ENCODE measurements at regions not wholly inside any gene's neighbourhood (a gene's known extent, or its start where the extent isn't known, plus 50 kb on each side); places are given as distances from the start of the nearest gene placed in this dataset.

DNA sequence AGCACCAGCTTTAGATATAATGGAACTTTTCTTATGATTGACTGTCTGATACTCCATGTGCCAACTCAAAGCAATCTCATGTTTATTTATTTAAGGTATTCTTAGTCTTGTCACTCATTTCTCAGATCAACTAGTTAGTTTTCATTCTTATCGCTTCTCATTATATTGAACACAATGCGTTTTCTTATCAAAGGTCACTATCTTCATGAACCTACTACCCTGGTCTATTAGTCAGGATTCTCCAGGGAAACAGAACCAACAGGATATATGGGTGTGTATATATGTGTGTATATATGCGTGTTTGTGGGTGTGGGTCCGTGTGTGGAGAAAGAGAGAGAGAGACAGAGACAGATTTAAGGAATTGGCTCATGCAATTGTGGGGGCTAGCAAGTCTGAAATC, 619.9 kb downstream of the ZEB2 start:
- Histone ChIP-seq H3K27me3 (replicated peaks) (no peaks in the 10 kb centered on the region), H3K9me3 (replicated peaks) (no peaks in the 10 kb centered on the region), H3K27ac (no peak overlapping the region), H3K4me3 (no peak overlapping the region), H3K4me1 (replicated peaks) (peaks cover 15% of the 10 kb centered on the region), H3K36me3 (no peaks in the 10 kb centered on the region)
- no peak for DNase-seq (ENCODE audit: low read depth in 1 of 2, low spot score in 2 of 2)

DNA sequence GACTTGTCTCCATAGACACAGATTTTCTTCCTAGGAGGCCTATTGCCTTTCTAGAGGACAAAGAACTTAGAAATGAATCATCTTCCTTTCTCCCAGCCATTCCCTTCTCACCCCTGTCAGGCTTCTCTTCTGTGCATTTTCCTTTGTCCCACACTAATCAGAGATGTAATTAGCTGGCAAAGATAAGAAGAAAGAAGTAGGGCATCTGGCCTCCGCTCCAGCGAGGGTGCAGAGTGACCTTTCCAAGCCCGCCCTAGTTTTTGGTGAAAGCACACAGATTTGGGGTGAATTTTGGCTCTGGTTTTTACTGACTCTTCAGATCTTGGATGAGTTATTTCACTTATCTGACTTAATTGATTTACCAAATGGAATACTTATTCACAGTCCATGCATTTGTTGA, 626.5 kb downstream of the ZEB2 start:
- peaks cover 4% of the 10 kb centered on the region; the same call in 1 of the 2 replicates for H3K4me1 ChIP-seq (replicated peaks)
- H3K36me3 ChIP-seq = no peaks in the 10 kb centered on the region
- H3K27ac ChIP-seq = no peak overlapping the region
- H3K4me3 ChIP-seq = no peak overlapping the region
- H3K9me3 ChIP-seq (replicated peaks) = no peaks in the 10 kb centered on the region
- H3K27me3 ChIP-seq (replicated peaks) = no peaks in the 10 kb centered on the region
- DNase-seq (ENCODE audit: low read depth in 1 of 2, low spot score in 2 of 2) = peak in 1 of 2 experiments; percentile 18

DNA sequence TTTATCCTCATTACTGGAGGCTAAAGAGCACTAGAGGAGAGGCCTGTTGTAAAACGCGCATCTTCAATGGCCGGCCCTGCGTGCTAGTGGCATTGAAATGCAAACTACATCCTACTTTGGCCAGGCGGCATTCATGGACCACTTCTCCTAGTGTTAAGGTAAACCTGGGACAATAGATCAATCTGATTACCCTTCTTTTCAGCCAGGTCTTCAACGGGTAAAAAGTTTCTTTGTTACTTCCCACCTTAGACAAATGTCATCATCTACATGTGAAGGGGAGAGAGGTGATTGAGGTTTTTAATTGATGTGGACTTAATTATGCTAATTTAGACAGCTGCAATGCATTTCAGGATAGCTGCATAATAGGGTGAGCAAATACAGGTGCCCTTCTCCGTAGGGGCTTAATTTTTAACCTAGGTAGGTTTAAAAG, 628.0 kb downstream of the ZEB2 start:
- H3K27ac ChIP-seq = no peak overlapping the region
- H3K4me3 ChIP-seq = no peak overlapping the region
- peaks cover 4% of the 10 kb centered on the region; the same call in 1 of the 2 replicates for H3K4me1 ChIP-seq (replicated peaks)
- no peaks in the 10 kb centered on the region for H3K27me3 ChIP-seq (replicated peaks)
- no peaks in the 10 kb centered on the region for H3K36me3 ChIP-seq
- DNase-seq (ENCODE audit: low read depth in 1 of 2, low spot score in 2 of 2) = no peak
- no peaks in the 10 kb centered on the region for H3K9me3 ChIP-seq (replicated peaks)

DNA sequence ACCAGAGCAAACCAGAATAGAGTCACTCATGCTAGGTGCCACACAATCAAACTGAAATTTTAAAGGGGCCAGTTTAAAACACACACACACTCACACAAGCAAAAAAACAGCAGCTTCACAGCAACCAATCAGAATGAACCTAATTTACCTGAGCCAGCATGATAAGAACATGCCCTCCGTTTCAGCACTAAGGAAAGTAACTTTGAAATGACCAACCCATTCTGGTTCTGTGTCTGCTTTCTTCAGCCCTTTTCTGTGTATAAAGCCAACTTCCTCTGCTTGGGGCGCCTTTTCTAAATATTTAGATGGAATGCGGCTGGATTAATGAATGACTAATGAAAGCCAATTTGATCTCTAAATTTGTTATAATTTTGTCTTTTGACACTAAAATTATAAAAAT, 629.1 kb downstream of the ZEB2 start:
- no peak overlapping the region for H3K27ac ChIP-seq
- H3K4me1 ChIP-seq (replicated peaks) = peaks cover 4% of the 10 kb centered on the region; the same call in 1 of the 2 replicates
- no peaks in the 10 kb centered on the region for H3K27me3 ChIP-seq (replicated peaks)
- DNase-seq (ENCODE audit: low read depth in 1 of 2, low spot score in 2 of 2) = no peak
- H3K4me3 ChIP-seq = no peak overlapping the region
- H3K36me3 ChIP-seq = no peaks in the 10 kb centered on the region
- H3K9me3 ChIP-seq (replicated peaks) = no peaks in the 10 kb centered on the region

DNA sequence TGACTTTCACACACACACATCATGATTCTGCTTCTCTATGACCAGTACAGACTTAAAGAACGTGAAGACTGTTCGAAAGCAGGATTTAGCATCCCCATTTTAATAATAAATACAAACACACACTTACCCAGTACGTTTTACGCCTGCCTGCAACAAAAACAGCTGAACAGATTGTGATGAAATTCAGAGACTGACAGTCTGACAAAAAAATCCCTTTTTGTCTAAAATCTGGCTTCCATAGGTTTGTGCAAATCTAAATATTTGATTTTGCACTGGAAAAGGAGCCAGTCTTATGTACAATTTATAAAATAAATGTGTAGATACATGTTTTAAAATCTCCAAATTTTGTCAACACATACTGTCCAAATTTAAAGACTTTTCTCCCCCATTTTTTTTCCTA, 630.7 kb downstream of the ZEB2 start:
- H3K36me3 ChIP-seq = no peaks in the 10 kb centered on the region
- H3K4me1 ChIP-seq (replicated peaks) = peaks cover 4% of the 10 kb centered on the region; the same call in 1 of the 2 replicates
- H3K9me3 ChIP-seq (replicated peaks) = no peaks in the 10 kb centered on the region
- no peak overlapping the region for H3K27ac ChIP-seq
- H3K27me3 ChIP-seq (replicated peaks) = no peaks in the 10 kb centered on the region
- DNase-seq (ENCODE audit: low read depth in 1 of 2, low spot score in 2 of 2) = no peak
- H3K4me3 ChIP-seq = no peak overlapping the region

DNA sequence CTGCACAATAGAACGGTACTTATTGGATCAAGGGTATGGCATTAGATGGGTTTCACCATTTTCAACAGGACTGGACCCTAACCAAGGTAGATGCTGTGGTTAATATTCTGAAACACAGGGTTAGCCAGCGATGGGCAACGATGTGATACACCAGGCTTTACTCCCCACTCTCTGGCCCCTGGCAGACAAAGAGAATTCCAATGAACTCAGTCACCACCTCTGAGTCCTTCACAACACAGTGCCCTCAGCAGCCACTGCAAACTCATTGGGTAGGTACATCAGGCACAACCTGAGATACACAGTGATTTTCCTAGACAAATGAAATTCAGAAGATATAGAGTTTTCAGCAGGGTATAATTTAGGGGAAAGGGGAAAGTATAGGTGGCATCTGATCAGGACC, 634.5 kb downstream of the ZEB2 start:
- no peaks in the 10 kb centered on the region for H3K27me3 ChIP-seq (replicated peaks)
- no peak for DNase-seq (ENCODE audit: low read depth in 1 of 2, low spot score in 2 of 2)

DNA sequence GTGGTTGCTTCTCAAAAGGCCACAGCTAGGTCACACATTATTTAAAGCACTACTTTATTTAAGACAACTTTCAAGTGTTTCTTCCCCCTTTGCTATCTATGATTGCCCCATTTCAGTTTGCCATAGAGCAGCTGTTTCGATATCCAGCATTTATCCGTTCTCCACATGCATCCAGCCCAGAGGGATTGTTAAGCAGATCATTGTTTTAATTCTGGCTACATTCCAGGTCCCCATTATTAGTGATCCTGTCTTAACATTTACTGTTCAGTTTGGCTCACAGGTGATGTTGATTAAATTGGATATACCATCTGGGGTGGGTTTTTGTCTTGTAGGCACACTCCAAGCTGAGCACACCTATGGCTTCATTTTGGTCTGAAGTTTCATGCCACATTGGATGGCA, 638.7 kb downstream of the ZEB2 start:
- Histone ChIP-seq H3K27me3 (replicated peaks) (no peaks in the 10 kb centered on the region), H3K9me3 (replicated peaks) (no peaks in the 10 kb centered on the region), H3K4me1 (replicated peaks) (no peaks in the 10 kb centered on the region), H3K27ac (no peak overlapping the region), H3K36me3 (no peaks in the 10 kb centered on the region), H3K4me3 (no peak overlapping the region)
- no peak for DNase-seq (ENCODE audit: low read depth in 1 of 2, low spot score in 2 of 2)

More for the DNA sequence above, 634.5 kb downstream of the ZEB2 start:
- H3K9me3 ChIP-seq (replicated peaks) = no peaks in the 10 kb centered on the region
- H3K36me3 ChIP-seq = no peaks in the 10 kb centered on the region
- no peaks in the 10 kb centered on the region for H3K4me1 ChIP-seq (replicated peaks)
- no peak overlapping the region for H3K4me3 ChIP-seq
- H3K27ac ChIP-seq = no peak overlapping the region

DNA sequence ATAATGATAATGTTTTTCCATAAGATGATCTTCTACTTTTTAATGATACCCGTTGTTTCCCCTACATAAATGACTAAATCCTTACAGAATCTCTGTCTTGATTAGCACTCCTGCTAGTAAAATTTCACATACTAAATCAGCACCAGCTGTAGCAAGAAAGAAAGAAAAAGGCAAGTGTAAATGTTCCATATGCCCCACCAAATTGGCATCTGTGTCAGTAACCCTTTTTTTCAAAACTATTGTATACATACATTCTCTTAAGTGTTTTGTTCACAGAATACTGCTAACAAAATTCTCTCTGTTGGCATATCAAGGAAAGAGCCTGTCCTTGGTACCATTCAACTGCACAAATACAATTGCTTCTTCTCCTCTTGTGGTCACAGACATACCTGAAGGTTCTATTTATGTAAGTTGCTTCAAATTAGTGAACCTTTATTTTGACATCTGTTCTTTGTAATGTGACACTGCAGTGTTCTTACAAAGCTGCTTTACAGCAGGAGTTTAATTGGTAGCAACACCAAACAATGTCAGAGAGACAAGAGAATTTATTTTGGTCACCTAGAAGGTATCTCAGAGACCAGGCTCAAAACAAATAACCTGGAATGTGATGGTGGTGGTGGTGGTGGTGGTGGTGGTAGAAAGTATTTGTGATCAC, 641.9 kb downstream of the ZEB2 start:
- no peak overlapping the region for H3K27ac ChIP-seq
- H3K36me3 ChIP-seq = no peaks in the 10 kb centered on the region
- H3K27me3 ChIP-seq (replicated peaks) = no peaks in the 10 kb centered on the region
- H3K4me1 ChIP-seq (replicated peaks) = no peaks in the 10 kb centered on the region
- DNase-seq (ENCODE audit: low read depth in 1 of 2, low spot score in 2 of 2) = no peak
- no peak overlapping the region for H3K4me3 ChIP-seq
- H3K9me3 ChIP-seq (replicated peaks) = no peaks in the 10 kb centered on the region

DNA sequence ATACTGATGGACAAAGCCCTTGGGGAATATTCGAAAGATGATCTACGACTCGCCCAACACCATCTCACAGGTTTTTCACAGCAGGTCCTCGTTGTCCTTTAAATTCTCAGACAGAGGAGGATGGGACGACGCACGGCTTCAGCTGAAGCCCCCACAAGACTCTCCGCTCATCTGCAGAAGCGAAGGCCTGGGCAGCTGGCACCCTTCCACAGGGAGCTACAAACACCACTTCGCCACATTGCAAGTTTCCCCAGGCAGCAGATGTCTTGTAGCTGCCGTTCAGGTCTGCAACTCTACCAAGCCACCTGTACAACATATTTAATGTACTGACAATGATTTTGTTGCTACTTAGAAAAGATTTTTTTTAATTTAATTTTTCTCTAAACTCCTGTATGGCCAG, 642.9 kb downstream of the ZEB2 start:
- no peaks in the 10 kb centered on the region for H3K27me3 ChIP-seq (replicated peaks)
- no peaks in the 10 kb centered on the region for H3K4me1 ChIP-seq (replicated peaks)
- DNase-seq (ENCODE audit: low read depth in 1 of 2, low spot score in 2 of 2) = no peak
- H3K27ac ChIP-seq = no peak overlapping the region
- H3K9me3 ChIP-seq (replicated peaks) = no peaks in the 10 kb centered on the region
- no peak overlapping the region for H3K4me3 ChIP-seq
- H3K36me3 ChIP-seq = no peaks in the 10 kb centered on the region

DNA sequence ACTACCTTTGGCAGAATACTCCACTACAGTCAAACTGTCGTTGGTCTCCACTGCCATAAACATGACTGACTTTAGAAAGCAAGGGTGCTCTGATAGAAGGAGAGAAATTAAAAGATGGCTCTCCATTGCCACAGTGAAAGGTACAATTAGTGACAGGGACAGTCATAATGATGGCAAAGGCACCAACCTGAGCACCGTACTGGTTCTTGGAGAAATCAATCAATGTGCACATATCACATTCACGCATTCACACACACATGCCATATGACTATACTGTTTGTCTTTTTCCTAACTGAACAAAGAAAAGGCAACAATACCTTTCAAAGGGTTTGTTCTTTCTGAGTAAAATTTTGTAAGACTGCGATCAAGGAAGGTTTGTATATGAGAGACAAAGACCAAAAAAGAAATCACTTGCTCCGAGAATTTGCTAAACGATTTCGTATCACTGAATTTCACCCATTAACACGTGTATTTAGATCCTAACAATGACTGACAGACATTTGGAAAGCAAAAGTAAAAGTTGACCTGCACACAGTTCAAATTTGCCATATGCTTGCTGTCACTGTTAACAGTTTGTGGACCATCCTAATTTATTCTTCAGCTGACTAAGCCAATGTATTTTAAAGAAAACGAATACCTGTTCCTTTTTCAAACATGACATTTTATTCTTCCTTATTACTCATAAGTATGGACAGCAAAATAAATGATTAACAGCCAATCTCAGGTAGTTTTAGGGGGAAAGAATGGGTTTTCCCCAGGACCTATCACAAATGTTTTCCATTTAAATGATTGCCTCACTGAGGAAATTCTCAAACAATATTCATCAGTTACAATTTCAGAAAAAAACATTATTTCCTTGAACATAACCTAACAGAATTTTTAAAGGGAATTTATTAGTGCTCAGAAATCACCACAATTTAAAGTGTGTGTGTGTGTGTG, 644.4 kb downstream of the ZEB2 start:
- H3K4me3 ChIP-seq = no peak overlapping the region
- no peaks in the 10 kb centered on the region for H3K36me3 ChIP-seq
- H3K4me1 ChIP-seq (replicated peaks) = no peaks in the 10 kb centered on the region
- H3K9me3 ChIP-seq (replicated peaks) = 0 out of 2 replicates have a peak, but pooled peaks cover 2% of the 10 kb centered on the region
- no peaks in the 10 kb centered on the region for H3K27me3 ChIP-seq (replicated peaks)
- H3K27ac ChIP-seq = no peak overlapping the region
- no peak for DNase-seq (ENCODE audit: low read depth in 1 of 2, low spot score in 2 of 2)

DNA sequence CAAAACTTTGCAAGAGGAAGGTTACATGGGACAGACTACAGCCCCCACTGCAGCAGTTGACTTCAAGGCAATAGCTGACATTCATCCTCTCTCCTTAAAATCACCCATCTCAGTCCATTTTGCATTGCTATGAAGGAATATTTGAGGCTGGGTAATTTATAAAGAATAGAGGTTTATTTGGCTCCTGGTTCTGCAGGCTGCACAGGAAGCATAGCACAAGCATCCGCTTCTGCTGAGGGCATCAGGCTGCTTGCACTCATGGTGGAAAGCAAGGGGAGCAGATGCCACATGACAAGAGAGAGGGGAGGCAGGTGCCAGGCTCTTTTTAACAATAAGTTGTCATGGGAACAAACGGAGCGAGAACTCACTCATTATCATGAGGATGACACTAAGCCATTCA, 646.0 kb downstream of the ZEB2 start:
- H3K9me3 ChIP-seq (replicated peaks) = 0 out of 2 replicates have a peak, but pooled peaks cover 4% of the 10 kb centered on the region
- H3K4me1 ChIP-seq (replicated peaks) = no peaks in the 10 kb centered on the region
- H3K27ac ChIP-seq = no peak overlapping the region
- no peak overlapping the region for H3K4me3 ChIP-seq
- no peaks in the 10 kb centered on the region for H3K36me3 ChIP-seq
- DNase-seq (ENCODE audit: low read depth in 1 of 2, low spot score in 2 of 2) = no peak
- no peaks in the 10 kb centered on the region for H3K27me3 ChIP-seq (replicated peaks)

DNA sequence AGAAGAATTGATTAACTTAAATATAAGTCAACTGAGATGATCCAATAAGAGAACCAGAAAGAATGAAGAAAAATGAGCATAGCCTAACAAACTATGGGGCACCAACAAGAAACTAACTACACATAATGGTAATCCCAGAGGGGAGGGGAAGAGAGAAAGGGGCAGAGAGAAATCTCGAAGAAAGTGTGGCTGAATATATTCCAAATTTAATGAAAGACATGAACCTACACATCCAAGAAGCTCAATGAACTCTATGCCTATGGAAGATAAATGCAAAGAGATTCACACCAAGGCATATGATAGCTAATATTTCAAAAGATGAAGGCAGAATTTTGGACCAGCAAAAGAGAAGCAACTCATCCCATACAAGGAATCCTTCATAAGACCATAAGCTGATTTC, 649.2 kb downstream of the ZEB2 start:
- Histone ChIP-seq H3K27me3 (replicated peaks) (no peaks in the 10 kb centered on the region), H3K27ac (no peak overlapping the region), H3K4me1 (replicated peaks) (no peaks in the 10 kb centered on the region), H3K36me3 (no peaks in the 10 kb centered on the region), H3K4me3 (no peak overlapping the region), H3K9me3 (replicated peaks) (0 out of 2 replicates have a peak, but pooled peaks cover 4% of the 10 kb centered on the region)
- DNase-seq (ENCODE audit: low read depth in 1 of 2, low spot score in 2 of 2) = no peak

DNA sequence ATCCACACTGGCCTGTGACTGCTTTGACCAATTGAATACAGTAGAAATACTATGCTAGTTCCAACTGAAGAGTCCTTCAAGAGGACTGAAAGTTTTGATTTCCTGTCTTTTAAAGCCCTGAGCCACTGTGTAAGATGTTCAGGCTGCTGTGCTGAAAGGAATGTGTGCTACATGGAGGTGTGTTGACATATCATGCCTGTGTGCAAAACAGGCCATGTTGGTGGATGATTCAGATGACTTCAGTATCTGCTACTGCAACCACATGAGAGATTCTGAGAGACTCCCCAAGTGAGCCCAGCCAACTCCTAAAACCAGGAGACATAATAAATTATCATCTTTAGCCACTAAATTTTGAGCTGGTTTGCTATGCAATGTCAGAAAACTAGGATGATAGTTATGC, 662.9 kb downstream of the ZEB2 start:
- no peaks in the 10 kb centered on the region for H3K27me3 ChIP-seq (replicated peaks)
- H3K9me3 ChIP-seq (replicated peaks) = no peaks in the 10 kb centered on the region
- no peak overlapping the region for H3K27ac ChIP-seq
- H3K4me3 ChIP-seq = no peak overlapping the region
- H3K36me3 ChIP-seq = no peaks in the 10 kb centered on the region
- no peaks in the 10 kb centered on the region for H3K4me1 ChIP-seq (replicated peaks)
- no peak for DNase-seq (ENCODE audit: low read depth in 1 of 2, low spot score in 2 of 2)

DNA sequence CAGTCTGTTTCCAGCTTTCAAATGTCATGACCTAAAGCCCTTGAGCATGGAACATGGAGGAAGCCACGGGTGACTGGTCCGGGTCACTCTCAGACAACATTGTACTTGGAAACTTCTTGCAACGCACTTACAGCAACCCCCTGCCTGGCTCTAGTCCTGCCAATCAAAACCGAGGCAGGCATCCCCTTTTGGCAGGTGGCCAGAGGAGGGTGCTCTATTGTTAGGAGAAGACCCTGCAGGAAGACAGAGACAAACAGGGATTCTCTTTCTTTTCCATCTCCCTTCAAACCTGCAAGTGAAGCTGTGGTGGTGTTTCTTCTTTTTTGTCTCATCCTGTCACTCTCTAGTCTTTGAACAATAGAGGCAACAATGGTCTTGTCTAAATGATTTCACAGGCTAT, 667.2 kb downstream of the ZEB2 start:
- no peaks in the 10 kb centered on the region for H3K4me1 ChIP-seq (replicated peaks)
- no peaks in the 10 kb centered on the region for H3K36me3 ChIP-seq
- no peaks in the 10 kb centered on the region for H3K27me3 ChIP-seq (replicated peaks)
- no peak overlapping the region for H3K4me3 ChIP-seq
- DNase-seq (ENCODE audit: low read depth in 1 of 2, low spot score in 2 of 2) = no peak
- no peaks in the 10 kb centered on the region for H3K9me3 ChIP-seq (replicated peaks)
- H3K27ac ChIP-seq = no peak overlapping the region

All from SJSA1 (cell line).